Testis (tissue), 2 donors: ENCODE measurements at regions not wholly inside any gene's neighbourhood (a gene's known extent, or its start where the extent isn't known, plus 50 kb on each side); places are given as distances from the start of the nearest gene placed in this dataset.

Experiments used
- DNase-seq: peaks from one replicate; pipeline ENCODE4 v3.0.0-alpha.2; 2019
- H3K27ac ChIP-seq, 2 donors: fragments of 200-600 bp; sonication (generic); one replicate each; pipeline ENCODE4 v1.5.1; 2019
- H3K27me3 ChIP-seq: fragments of 200-600 bp; sonication (generic); one replicate; pipeline ENCODE4 v1.5.1; 2019
- H3K36me3 ChIP-seq: fragments of 200-600 bp; sonication (generic); one replicate; pipeline ENCODE4 v1.5.1; 2017; ENCODE audit warnings: low read depth; ENCODE audit errors: missing control alignments
- H3K4me1 ChIP-seq: fragments of 200-600 bp; sonication (generic); one replicate; pipeline ENCODE4 v1.5.1; 2019
- H3K4me3 ChIP-seq, 2 donors: fragments of 200-600 bp; sonication (generic); one replicate each; pipeline ENCODE4 v1.5.1; 2017 to 2019
- H3K9me3 ChIP-seq: fragments of 200-600 bp; sonication (generic); one replicate; pipeline ENCODE4 v1.5.1; 2017
- POLR2A ChIP-seq: fragments of 450-650 bp; IDR thresholded peaks from one replicate; pipeline ENCODE4 v1.6.1; 2017; ENCODE audit warnings: antibody characterized with exemption, mild to moderate bottlenecking, moderate library complexity
- WGBS, 2 donors: methylation state at CpG; one replicate each; pipeline ENCODE4 v1.1.5; 2018; 5-methylcytosine and 5-hydroxymethylcytosine counted together
- intact Hi-C: fragments of 100-400 bp; cut with DNase I; formaldehyde crosslinking; loops from one replicate; pipeline ENCODE4 v1.15.1; 2023; ENCODE audit warnings: low total_unique reads
- TF ChIP-seq, protein P1 (sequence below), 3 experiments: fragments of 450-650 bp in 2 of 3; fragments of 200-600 bp in 1 of 3; sonication (generic) in 1 of 3; IDR thresholded peaks; one replicate each; pipeline ENCODE4 v1.5.1; 2016 to 2019; ENCODE audit warnings: antibody characterized with exemption in 3 of 3, mild to moderate bottlenecking in 2 of 3, moderate library complexity in 1 of 3

DNA sequence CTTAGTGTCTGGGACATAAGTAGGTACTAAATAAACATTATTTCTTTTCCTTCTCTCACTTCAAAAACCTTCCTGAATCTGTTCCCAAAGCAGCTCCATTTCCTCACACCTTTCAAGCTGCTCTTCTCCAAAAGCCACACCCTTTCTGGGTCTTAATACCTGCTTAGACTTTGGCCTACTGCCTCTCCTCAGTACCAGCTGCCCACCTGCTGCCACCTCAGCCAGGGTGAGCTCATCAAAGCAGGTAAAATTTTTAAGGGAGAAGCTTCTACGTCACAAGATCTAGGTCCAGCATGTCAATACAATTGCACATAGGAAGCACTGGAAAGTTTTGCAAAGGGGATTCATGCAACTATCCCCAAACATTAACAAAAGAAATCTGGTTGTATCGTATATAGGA lies 108.4 kb downstream of the RPL27A start:
- no peak for TF ChIP-seq POLR2A
- TF ChIP-seq, protein P1, sequence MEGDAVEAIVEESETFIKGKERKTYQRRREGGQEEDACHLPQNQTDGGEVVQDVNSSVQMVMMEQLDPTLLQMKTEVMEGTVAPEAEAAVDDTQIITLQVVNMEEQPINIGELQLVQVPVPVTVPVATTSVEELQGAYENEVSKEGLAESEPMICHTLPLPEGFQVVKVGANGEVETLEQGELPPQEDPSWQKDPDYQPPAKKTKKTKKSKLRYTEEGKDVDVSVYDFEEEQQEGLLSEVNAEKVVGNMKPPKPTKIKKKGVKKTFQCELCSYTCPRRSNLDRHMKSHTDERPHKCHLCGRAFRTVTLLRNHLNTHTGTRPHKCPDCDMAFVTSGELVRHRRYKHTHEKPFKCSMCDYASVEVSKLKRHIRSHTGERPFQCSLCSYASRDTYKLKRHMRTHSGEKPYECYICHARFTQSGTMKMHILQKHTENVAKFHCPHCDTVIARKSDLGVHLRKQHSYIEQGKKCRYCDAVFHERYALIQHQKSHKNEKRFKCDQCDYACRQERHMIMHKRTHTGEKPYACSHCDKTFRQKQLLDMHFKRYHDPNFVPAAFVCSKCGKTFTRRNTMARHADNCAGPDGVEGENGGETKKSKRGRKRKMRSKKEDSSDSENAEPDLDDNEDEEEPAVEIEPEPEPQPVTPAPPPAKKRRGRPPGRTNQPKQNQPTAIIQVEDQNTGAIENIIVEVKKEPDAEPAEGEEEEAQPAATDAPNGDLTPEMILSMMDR (IDR thresholded peaks at IDR 0.05), result no peak
- WGBS, 2 donors, result 86 to 89% methylated on average over 2 of the region's 2 CpGs
- Histone ChIP-seq H3K27ac (no peak overlapping the region), H3K27me3 (no peaks in the 10 kb centered on the region), H3K9me3 (no peaks in the 10 kb centered on the region), H3K36me3 (no peaks in the 10 kb centered on the region), H3K4me1 (peaks cover 36% of the 10 kb centered on the region), H3K4me3 (no peak overlapping the region)
- no peak for DNase-seq
- intact Hi-C loops, result no loop called here

DNA sequence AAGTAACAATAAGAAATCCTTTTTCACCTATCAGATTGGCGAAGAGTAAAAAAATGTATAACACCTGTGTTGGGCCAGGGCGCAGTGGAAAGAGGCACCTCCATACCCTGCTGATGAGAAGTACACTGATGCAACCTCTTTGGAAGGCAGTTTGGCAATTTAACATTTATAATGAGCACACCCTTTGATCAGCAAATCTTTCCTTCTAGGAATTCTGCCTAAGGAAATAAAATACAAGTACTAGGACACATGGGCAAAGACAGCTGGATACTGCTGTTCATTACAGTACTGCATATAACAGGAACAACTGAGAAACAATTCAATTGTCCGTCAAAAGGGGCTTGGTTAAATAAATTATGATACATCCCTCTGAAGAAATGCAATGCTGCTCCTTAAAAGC lies 110.1 kb downstream of the RPL27A start:
- TF ChIP-seq POLR2A, result no peak
- TF ChIP-seq, protein P1 (IDR thresholded peaks at IDR 0.05), result no peak
- no peaks in the 10 kb centered on the region for H3K27me3 ChIP-seq
- H3K4me3 ChIP-seq, result no peak overlapping the region
- peaks cover 26% of the 10 kb centered on the region for H3K4me1 ChIP-seq
- H3K36me3 ChIP-seq, result no peaks in the 10 kb centered on the region
- 70 to 71% methylated on average over 3 of the region's 3 CpGs for WGBS, 2 donors
- no peak overlapping the region for H3K27ac ChIP-seq
- intact Hi-C loops, result no loop called here
- no peak for DNase-seq
- H3K9me3 ChIP-seq, result no peaks in the 10 kb centered on the region

DNA sequence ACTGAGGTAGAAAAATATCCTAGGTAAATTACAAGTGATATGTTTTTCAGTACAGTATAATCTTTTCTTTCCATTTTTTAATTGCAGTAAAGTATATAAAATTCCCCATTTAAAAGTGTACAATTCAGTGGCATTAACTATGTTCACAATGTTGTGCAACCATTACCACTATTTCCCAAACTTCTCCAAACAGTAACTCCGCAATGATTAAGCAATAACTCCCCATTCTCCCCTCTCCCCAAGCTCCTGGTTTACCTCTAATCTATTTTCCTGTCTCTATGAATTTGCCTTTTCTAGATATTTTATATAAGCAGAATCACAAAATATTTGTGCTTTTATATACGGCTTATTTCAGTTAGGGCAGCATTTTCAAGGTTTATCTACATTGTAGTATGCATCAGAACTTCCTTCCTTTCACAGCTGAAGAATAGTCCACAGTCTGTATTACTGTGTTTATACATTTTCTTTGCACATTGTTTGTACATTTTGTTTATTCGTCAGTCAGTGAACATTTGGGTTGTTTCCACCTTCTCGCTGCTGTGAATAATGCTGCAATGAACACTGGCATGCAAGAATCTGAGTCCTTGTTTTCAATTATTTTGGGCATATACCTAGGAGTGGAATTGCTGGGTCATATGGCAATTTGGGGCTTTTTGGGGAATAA lies 110.7 kb downstream of the RPL27A start:
- intact Hi-C loops, result no loop called here
- no peak for DNase-seq
- Histone ChIP-seq H3K4me1 (peaks cover 25% of the 10 kb centered on the region), H3K9me3 (no peaks in the 10 kb centered on the region), H3K36me3 (no peaks in the 10 kb centered on the region), H3K27ac (no peak overlapping the region), H3K27me3 (no peaks in the 10 kb centered on the region), H3K4me3 (no peak overlapping the region)
- TF ChIP-seq POLR2A, result no peak
- TF ChIP-seq, protein P1 (IDR thresholded peaks at IDR 0.05), result no peak
- WGBS, 2 donors, result 79 to 80% methylated on average over 4 of the region's 4 CpGs

DNA sequence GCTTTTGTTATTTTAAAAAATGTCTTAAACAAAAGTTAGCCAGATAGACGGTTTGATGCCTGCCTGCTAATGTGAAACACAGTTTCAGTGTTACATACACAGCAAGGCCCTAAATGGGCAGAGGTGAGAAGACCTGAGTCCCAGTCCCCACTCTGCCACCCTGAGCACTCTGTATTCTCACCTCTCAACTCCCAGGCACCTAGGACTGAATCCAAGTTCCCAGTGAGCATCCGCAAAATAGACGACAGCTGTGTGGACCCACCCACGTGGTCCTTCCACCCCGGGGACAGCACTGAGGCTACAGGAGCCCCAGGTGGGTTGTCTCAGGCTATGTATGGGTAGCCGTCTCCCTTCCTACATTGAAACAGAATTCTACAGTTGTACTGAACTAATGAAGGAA lies 111.5 kb downstream of the RPL27A start:
- 58 to 65% methylated on average over 6 of the region's 6 CpGs for WGBS, 2 donors
- no peak for TF ChIP-seq POLR2A
- TF ChIP-seq, protein P1 (IDR thresholded peaks at IDR 0.05), result no peak
- intact Hi-C loops, result no loop called here
- no peak for DNase-seq
- no peak overlapping the region for H3K4me3 ChIP-seq
- no peaks in the 10 kb centered on the region for H3K36me3 ChIP-seq
- H3K27ac ChIP-seq, result no peak overlapping the region
- H3K9me3 ChIP-seq, result no peaks in the 10 kb centered on the region
- H3K4me1 ChIP-seq, result peaks cover 34% of the 10 kb centered on the region
- no peaks in the 10 kb centered on the region for H3K27me3 ChIP-seq

DNA sequence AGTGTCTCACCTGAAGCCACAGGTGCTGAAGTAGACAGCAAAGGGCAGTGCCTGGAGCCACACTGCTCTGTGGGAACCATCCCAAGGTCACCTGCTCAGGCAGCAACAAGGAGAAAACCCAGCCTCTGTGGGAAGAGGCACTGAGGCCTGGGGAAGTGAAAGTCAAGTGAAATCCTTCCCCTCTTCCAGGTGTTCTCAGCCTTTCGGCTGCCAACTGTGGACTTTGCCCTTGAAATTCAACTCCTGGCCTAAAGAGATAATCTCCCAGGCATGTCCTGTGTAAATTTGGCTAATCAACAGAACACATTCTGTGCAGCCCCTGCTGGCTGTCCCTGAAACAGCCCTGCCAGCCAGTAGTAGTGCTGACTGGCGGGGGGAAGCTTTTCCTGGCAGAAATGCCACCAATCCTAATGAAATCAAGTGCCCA lies 112.1 kb downstream of the RPL27A start:
- intact Hi-C loops, result no loop called here
- H3K4me1 ChIP-seq, result peaks cover 35% of the 10 kb centered on the region
- no peak overlapping the region for H3K4me3 ChIP-seq
- TF ChIP-seq, protein P1 (IDR thresholded peaks at IDR 0.05), result peak in 1 of 3 experiments; percentile 13
- no peak for TF ChIP-seq POLR2A
- no peaks in the 10 kb centered on the region for H3K36me3 ChIP-seq
- no peak overlapping the region for H3K27ac ChIP-seq
- H3K9me3 ChIP-seq, result no peaks in the 10 kb centered on the region
- WGBS, 2 donors, result 48 to 63% methylated on average over 2 of the region's 2 CpGs
- DNase-seq, result no peak
- no peaks in the 10 kb centered on the region for H3K27me3 ChIP-seq
